GM21786 (cell line): ENCODE measurements at regions not wholly inside any gene's neighbourhood (a gene's known extent, or its start where the extent isn't known, plus 50 kb on each side); places are given as distances from the start of the nearest gene placed in this dataset.
"Not testable (repeated sequence)": the region's sequence is repeated elsewhere in the genome, so short reads cannot be mapped to it uniquely, and the experiment has no call there.

ENCODE experiments used
- ATAC-seq: cut with Tn5 transposase; IDR thresholded peaks from one replicate; pipeline ENCODE4 v1.9.1; 2021; ENCODE audit not compliant: unreplicated experiment

GRCh38 chr2:52345082-52345481 lies 1313.2 kb upstream of the NRXN1 start:
- no peak for ATAC-seq

GRCh38 chr2:52343706-52344266 lies 1311.9 kb upstream of the NRXN1 start:
- no peak for ATAC-seq

- ATAC-seq: no peak
Measured at GRCh38 chr2:52343010-52343409, 1311.1 kb upstream of the NRXN1 start.

GRCh38 chr2:52342458-52342857 lies 1310.5 kb upstream of the NRXN1 start:
- no peak for ATAC-seq

GRCh38 chr2:52341732-52342131 lies 1309.8 kb upstream of the NRXN1 start:
- ATAC-seq: no peak

- no peak for ATAC-seq
Measured at GRCh38 chr2:52340171-52340570, 1308.2 kb upstream of the NRXN1 start.

GRCh38 chr2:52337786-52338185 lies 1305.9 kb upstream of the NRXN1 start:
- ATAC-seq: not testable (repeated sequence)

GRCh38 chr2:52336951-52337350 lies 1305.0 kb upstream of the NRXN1 start:
- ATAC-seq: no peak

GRCh38 chr2:52335727-52336126 lies 1303.8 kb upstream of the NRXN1 start:
- no peak for ATAC-seq

- no peak for ATAC-seq
Measured at GRCh38 chr2:52334185-52334584, 1302.3 kb upstream of the NRXN1 start.

GRCh38 chr2:52327641-52328040 lies 1295.7 kb upstream of the NRXN1 start:
- no peak for ATAC-seq

GRCh38 chr2:52314231-52314630 lies 1282.3 kb upstream of the NRXN1 start:
- ATAC-seq: no peak

- ATAC-seq: no peak
Measured at GRCh38 chr2:52312486-52312885, 1280.6 kb upstream of the NRXN1 start.

- ATAC-seq: no peak
Measured at GRCh38 chr2:52311862-52312261, 1279.9 kb upstream of the NRXN1 start.

GRCh38 chr2:52308156-52308555 lies 1276.2 kb upstream of the NRXN1 start:
- no peak for ATAC-seq

GRCh38 chr2:52294628-52295027 lies 1262.7 kb upstream of the NRXN1 start:
- ATAC-seq: no peak

GRCh38 chr2:52292801-52293200 lies 1260.9 kb upstream of the NRXN1 start:
- ATAC-seq: no peak

GRCh38 chr2:52289741-52290140 lies 1257.8 kb upstream of the NRXN1 start:
- no peak for ATAC-seq

- ATAC-seq: no peak
Measured at GRCh38 chr2:52288596-52288995, 1256.7 kb upstream of the NRXN1 start.

- ATAC-seq: no peak
Measured at GRCh38 chr2:52269696-52270485, 1238.0 kb upstream of the NRXN1 start.

- ATAC-seq: no peak
Measured at GRCh38 chr2:52264911-52265310, 1233.0 kb upstream of the NRXN1 start.

- ATAC-seq: no peak
Measured at GRCh38 chr2:52264488-52264887, 1232.6 kb upstream of the NRXN1 start.

GRCh38 chr2:52260904-52261303 lies 1229.0 kb upstream of the NRXN1 start:
- no peak for ATAC-seq
